Activated naive CD8-positive, alpha-beta T cell treated with anti-CD3 and anti-CD28 coated beads, Interleukin-2, amount 10 ng/mL, durations not matched to agents 7 days and 5 days (primary cell): ENCODE measurements at regions not wholly inside any gene's neighbourhood (a gene's known extent, or its start where the extent isn't known, plus 50 kb on each side); places are given as distances from the start of the nearest gene placed in this dataset.
"Not testable (repeated sequence)": the region's sequence is repeated elsewhere in the genome, so short reads cannot be mapped to it uniquely, and the experiment has no call there.

Experiments used
- ATAC-seq: fragments of 150-1000 bp; cut with Tn5 transposase; one replicate; pipeline ENCODE4 v1.10.0; 2021; ENCODE audit warnings: low read depth, moderate library complexity
- POLR2A ChIA-PET: fragments of 350-600 bp; sonication (Branson Sonifier 250); formaldehyde crosslinking; loops from one replicate; lab custom pipeline; 2021; ENCODE audit warnings: antibody characterized with exemption; lab: Charles Lee
- DNase-seq: peaks from one replicate; pipeline ENCODE4 v3.0.0; 2021
- H3K27ac Mint-ChIP-seq: one replicate; pipeline ENCODE4 v1.8.0; 2022; ENCODE audit warnings: mild to moderate bottlenecking, mixed read lengths
- H3K27me3 Mint-ChIP-seq: one replicate; pipeline ENCODE4 v1.8.0; 2022; ENCODE audit warnings: mild to moderate bottlenecking, moderate library complexity, mixed read lengths
- H3K36me3 Mint-ChIP-seq: one replicate; pipeline ENCODE4 v1.8.0; 2021; ENCODE audit warnings: mild to moderate bottlenecking, mixed read lengths
- H3K4me1 Mint-ChIP-seq: one replicate; pipeline ENCODE4 v1.8.0; 2021; ENCODE audit warnings: mixed read lengths
- H3K4me3 Mint-ChIP-seq: one replicate; pipeline ENCODE4 v1.8.0; 2022; ENCODE audit warnings: mild to moderate bottlenecking, moderate library complexity, mixed read lengths
- H3K9me3 Mint-ChIP-seq: one replicate; pipeline ENCODE4 v1.8.0; 2021; ENCODE audit warnings: mixed read lengths

DNA sequence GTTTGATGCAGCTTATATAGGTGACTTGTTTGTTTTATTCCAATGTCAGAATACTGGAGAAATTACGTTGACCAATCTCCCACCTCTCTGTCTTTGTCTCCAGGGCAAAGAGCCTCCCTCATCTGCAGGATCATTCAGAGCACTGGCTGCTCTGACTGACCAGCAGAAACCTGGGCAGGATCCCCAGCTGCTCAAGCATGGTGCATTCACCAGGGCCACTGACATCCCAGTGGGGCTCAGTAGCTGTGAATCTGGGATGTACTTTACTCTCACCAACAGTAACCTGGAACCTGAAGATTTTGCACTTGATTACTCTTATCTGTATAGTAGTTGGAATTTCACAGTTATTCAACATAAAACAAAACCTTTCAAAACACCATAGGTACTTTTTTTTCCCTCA, 235.9 kb downstream of the ANKRD36 start:
- Mint-ChIP-seq H3K27me3 (peaks cover 38% of the 10 kb centered on the region), H3K4me3 (no peak overlapping the region), H3K36me3 (no peaks in the 10 kb centered on the region), H3K27ac (no peak overlapping the region), H3K4me1 (no peaks in the 10 kb centered on the region), H3K9me3 (no peaks in the 10 kb centered on the region)
- POLR2A ChIA-PET = no interaction called here
- no peak for DNase-seq
- ATAC-seq = no peak

DNA sequence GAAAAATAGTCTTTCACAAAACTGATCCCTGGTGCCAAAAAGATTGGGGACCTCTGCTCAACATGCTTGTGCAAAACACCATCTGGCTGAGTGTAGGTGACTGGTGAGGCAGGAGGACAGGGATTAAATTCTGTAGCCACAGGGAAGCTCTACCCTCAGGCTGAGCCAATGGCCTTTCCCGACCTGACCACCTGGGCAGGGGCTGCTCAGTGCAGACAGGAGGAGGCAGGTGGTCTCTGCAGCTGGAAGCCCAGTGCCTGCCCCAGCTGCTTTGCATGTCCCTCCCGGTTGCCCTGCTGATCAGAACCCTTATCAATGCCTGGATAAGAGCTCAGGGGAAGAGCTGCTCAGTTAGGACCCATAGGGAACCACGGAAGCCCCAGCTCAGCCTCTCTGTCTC, 235.3 kb downstream of the ANKRD36 start:
- no peaks in the 10 kb centered on the region for H3K9me3 Mint-ChIP-seq
- ATAC-seq (no peak), DNase-seq (no peak)
- H3K27ac Mint-ChIP-seq = no peak overlapping the region
- no peak overlapping the region for H3K4me3 Mint-ChIP-seq
- no peaks in the 10 kb centered on the region for H3K36me3 Mint-ChIP-seq
- H3K4me1 Mint-ChIP-seq = no peaks in the 10 kb centered on the region
- H3K27me3 Mint-ChIP-seq = peaks cover 34% of the 10 kb centered on the region
- POLR2A ChIA-PET = no interaction called here

DNA sequence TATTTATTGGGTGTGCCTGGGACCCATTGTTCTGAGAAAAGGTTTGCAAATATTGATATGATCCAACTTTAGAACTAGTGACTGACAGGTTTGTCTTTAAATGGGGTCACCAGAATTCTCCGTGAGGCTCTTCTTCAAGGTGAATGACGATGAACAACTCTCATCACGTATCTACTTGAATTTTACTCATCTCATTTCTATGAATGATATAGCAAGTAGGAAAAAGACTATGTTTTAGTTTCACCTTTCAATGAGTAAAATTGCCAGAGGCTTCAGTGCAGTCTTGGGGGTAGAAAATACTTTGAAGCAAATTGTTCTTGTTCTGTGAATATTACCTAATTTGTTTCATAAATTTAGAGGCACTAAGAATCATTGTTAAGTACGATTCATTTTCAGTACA, 232.0 kb downstream of the ANKRD36 start:
- ATAC-seq, H3K4me3 Mint-ChIP-seq, DNase-seq, POLR2A ChIA-PET, H3K36me3 Mint-ChIP-seq, H3K9me3 Mint-ChIP-seq, H3K4me1 Mint-ChIP-seq, H3K27ac Mint-ChIP-seq: not testable (repeated sequence)
- H3K27me3 Mint-ChIP-seq = peaks cover 13% of the 10 kb centered on the region

DNA sequence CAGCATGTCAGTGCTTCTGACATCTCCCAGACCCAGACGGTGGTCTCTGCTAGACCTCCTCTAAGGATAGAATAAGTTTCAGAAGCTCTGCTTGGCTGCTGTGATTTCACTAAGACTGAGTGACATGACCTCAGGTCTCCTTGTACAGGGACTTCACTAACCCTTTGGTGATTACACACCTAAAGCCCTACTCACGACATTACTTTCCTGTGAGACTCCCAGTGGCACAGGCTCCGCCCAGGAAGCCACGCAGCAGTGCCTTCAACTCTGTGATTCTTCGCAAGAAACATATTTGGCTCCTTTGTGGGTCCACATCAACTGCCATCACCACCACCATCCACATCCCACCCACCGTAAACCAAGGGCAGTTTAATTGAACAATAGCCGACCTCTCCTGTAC, 220.7 kb downstream of the ANKRD36 start:
- DNase-seq, H3K36me3 Mint-ChIP-seq, H3K9me3 Mint-ChIP-seq, H3K27me3 Mint-ChIP-seq, H3K4me1 Mint-ChIP-seq, H3K4me3 Mint-ChIP-seq, H3K27ac Mint-ChIP-seq, POLR2A ChIA-PET: not testable (repeated sequence)
- peak; percentile 73 for ATAC-seq

DNA sequence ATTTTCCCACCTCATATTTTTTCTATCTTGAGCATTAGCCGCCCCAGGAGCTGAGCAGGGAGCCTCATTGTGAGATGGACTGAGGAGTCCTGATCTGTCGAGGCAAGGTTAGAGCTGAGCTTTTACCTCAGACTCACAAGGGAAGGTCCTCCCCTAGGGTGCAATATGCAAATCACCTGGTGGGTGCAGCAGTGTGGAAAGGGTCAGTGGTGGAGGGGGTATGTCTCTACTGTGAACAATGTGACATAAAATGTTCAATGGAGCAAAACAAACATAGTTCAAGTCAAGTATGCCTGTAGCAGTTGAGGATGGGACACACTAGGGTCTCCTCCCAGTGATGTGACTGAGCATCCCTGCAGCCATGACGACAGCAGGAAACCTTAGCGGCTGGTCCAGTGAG, 219.2 kb downstream of the ANKRD36 start:
- H3K4me1 Mint-ChIP-seq, POLR2A ChIA-PET, H3K27ac Mint-ChIP-seq, H3K36me3 Mint-ChIP-seq, DNase-seq, H3K9me3 Mint-ChIP-seq, H3K4me3 Mint-ChIP-seq, H3K27me3 Mint-ChIP-seq, ATAC-seq: not testable (repeated sequence)

DNA sequence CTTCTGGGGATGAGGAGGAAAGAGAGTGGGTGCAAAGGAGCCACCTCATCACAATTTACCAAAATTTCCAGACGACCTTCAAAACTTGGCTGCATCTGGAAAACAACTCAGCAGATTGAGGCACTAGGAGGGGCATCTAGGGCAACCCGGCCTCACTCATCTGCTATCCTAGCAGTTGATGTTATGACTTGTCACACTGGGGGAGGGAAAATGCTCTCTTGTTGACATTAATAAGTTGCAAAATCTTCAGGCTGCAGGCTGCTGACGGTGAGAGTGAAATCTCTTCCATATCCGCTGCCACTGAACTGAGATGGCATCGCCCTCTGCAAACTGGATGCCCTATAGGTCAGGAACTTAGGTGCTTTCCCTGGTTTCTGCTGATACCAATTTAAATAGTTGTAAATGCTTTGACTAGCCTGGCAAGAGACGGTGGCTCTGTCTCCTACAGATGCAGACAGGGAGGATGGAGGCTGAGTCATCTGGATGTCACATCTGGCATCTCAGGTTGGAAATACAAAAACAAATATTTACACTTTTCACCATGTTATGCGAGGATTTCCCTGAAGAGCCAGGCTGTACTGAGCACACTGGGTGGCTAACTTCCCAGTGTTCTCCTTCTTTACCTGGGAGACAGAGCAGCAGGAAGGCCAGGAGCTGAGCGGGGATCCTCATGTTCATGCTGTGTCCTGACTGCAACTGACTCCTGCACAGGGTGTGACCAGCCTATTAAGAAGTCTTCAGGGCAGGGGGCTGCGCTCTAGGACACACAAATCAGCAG, 209.2 kb downstream of the ANKRD36 start:
- POLR2A ChIA-PET, H3K36me3 Mint-ChIP-seq, ATAC-seq, H3K4me3 Mint-ChIP-seq, H3K4me1 Mint-ChIP-seq, H3K27ac Mint-ChIP-seq, H3K27me3 Mint-ChIP-seq, H3K9me3 Mint-ChIP-seq, DNase-seq: not testable (repeated sequence)

DNA sequence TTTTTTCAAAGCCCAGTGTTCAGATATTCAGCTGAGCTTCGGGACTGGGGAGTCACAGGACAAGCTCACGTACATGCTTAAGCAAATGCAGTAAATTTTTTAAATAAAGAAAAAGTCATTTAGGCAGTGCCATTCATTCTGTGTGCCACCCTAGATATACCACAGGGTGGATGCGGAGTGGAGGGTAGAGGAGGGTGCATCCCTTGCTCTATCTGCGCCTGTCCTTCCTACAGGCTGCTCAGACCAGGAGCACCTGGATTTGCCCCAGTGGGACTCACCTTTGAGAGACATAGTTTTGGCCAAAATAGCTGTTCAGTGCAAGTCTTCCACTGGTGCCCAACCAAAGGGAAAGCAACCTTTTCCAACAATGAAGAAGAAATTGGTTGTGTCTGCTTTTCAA, 202.4 kb downstream of the ANKRD36 start:
- H3K36me3 Mint-ChIP-seq, POLR2A ChIA-PET, H3K4me1 Mint-ChIP-seq, ATAC-seq, H3K4me3 Mint-ChIP-seq, H3K9me3 Mint-ChIP-seq, H3K27me3 Mint-ChIP-seq, DNase-seq, H3K27ac Mint-ChIP-seq: not testable (repeated sequence)

DNA sequence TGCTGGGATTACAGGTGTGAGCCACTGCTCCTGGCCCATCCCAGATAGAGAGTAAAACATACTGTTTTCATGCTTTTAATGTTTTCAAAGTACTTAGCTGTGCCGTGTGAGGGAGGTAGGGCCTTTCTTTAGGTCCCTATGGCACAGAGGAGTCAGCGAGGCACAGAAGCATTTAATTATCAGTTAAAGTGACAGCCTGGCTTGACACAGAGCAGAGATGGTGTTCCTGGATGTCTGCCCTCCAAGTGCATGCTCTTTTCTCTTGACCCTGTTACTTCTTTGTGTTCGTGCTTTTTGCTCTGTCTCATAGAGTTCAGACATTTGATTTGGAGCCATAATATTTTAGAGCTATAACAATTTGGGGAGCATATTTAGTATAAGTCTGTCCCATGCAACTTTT, 199.5 kb downstream of the ANKRD36 start:
- ATAC-seq, POLR2A ChIA-PET, H3K36me3 Mint-ChIP-seq, H3K4me3 Mint-ChIP-seq, H3K4me1 Mint-ChIP-seq, H3K9me3 Mint-ChIP-seq, H3K27me3 Mint-ChIP-seq, DNase-seq, H3K27ac Mint-ChIP-seq: not testable (repeated sequence)

DNA sequence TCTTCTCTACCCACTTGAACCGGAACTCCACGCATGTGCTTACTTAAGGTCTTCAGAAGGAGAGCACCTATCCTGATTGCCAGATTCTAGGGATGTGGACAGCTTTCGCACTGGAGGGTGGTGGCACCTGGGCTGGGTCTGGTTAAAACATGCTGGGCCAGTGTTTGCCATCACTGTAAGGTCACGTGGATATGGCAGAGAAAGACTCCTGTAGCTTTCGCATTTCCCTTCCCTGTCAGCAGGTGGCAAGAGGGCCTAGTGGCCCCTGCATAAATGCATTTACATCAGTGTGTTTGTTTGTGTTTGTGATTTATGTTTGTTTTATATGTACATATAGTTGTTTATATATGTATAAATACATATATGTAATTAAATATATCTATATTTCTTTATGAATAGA, 192.5 kb downstream of the ANKRD36 start:
- H3K27me3 Mint-ChIP-seq, H3K27ac Mint-ChIP-seq, H3K36me3 Mint-ChIP-seq, ATAC-seq, H3K9me3 Mint-ChIP-seq, H3K4me3 Mint-ChIP-seq, H3K4me1 Mint-ChIP-seq, POLR2A ChIA-PET, DNase-seq: not testable (repeated sequence)

DNA sequence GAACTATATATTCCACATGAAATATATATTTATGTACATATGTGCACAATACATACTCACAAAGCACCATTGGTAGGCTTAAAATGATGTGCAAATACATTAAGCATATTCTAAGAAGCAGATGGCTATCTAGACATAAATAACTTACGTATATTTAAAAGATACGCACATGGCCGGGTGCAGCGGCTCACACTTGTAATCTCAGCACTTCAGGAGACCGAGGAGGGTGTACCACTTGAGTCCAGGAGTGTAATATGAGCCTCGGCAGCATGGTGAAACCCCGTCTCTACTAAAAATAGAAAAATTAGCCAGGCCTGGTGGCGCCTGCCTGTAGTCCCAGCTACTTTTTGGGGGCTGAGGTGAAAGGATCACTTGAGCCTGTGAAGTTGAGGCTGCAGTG, 189.9 kb downstream of the ANKRD36 start:
- DNase-seq, ATAC-seq, H3K36me3 Mint-ChIP-seq, H3K27ac Mint-ChIP-seq, H3K4me1 Mint-ChIP-seq, POLR2A ChIA-PET, H3K9me3 Mint-ChIP-seq, H3K4me3 Mint-ChIP-seq, H3K27me3 Mint-ChIP-seq: not testable (repeated sequence)

DNA sequence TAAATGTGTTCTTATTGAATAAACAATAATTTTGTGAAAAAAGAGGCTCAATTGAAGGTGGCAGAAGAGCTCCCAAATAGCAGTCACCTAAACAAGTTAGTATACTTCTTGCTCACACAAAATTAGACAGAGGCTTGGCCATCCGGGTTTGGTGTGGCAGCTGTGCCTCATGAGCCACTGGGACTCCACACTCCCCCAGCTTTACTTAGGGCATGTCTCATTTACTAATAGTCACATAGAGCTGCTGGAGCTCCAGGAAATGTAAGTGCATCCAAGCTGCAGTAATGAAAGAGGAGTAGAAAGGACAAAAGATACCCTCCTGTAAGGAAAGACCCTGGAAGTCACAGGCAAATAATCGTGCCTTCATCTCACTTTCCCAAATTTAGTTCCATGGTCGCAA, 188.8 kb downstream of the ANKRD36 start:
- H3K9me3 Mint-ChIP-seq, H3K36me3 Mint-ChIP-seq, H3K4me3 Mint-ChIP-seq, H3K27ac Mint-ChIP-seq, H3K27me3 Mint-ChIP-seq, H3K4me1 Mint-ChIP-seq, DNase-seq, ATAC-seq, POLR2A ChIA-PET: not testable (repeated sequence)
